ENCODE measurements at regions not wholly inside any gene's neighbourhood (a gene's known extent, or its start where the extent isn't known, plus 50 kb on each side); places are given as distances from the start of the nearest gene placed in this dataset.

DNA sequence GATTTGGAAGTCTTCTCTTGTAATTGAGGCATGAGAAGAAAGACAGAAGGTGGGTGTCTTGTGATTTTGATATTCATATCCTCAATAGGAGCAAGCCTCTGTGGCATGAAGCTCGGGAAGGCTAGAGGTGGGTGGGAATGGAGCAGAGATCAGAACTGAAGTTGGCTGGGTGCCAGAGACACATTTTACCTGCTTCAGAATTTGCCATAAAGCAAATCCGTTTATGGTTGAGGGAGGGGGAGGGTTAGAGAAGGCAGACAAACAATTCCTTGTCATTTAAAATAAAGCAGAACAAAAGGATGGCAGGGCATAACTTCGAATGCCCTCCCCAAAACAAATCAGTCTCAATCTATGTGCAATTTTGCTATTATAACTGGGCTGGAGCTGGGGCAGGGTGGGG lies 305.9 kb downstream of the KLF5 start:
- H3K4me1 ChIP-seq = no peaks in the 10 kb centered on the region
- no peaks in the 10 kb centered on the region for H3K9me3 ChIP-seq
- no peak for DNase-seq (ENCODE audit: low spot score in 2 of 2)
- WGBS, 2 donors = 52 to 53% methylated on average over 3 of the region's 3 CpGs
- TF ChIP-seq EP300 (IDR thresholded peaks at IDR 0.05) = no peak
- TF ChIP-seq, protein P1, sequence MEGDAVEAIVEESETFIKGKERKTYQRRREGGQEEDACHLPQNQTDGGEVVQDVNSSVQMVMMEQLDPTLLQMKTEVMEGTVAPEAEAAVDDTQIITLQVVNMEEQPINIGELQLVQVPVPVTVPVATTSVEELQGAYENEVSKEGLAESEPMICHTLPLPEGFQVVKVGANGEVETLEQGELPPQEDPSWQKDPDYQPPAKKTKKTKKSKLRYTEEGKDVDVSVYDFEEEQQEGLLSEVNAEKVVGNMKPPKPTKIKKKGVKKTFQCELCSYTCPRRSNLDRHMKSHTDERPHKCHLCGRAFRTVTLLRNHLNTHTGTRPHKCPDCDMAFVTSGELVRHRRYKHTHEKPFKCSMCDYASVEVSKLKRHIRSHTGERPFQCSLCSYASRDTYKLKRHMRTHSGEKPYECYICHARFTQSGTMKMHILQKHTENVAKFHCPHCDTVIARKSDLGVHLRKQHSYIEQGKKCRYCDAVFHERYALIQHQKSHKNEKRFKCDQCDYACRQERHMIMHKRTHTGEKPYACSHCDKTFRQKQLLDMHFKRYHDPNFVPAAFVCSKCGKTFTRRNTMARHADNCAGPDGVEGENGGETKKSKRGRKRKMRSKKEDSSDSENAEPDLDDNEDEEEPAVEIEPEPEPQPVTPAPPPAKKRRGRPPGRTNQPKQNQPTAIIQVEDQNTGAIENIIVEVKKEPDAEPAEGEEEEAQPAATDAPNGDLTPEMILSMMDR (IDR thresholded peaks at IDR 0.05) = no peak
- H3K4me3 ChIP-seq = no peak overlapping the region
- H3K36me3 ChIP-seq = no peaks in the 10 kb centered on the region
- H3K27me3 ChIP-seq = no peaks in the 10 kb centered on the region
- H3K27ac ChIP-seq = no peak overlapping the region

DNA sequence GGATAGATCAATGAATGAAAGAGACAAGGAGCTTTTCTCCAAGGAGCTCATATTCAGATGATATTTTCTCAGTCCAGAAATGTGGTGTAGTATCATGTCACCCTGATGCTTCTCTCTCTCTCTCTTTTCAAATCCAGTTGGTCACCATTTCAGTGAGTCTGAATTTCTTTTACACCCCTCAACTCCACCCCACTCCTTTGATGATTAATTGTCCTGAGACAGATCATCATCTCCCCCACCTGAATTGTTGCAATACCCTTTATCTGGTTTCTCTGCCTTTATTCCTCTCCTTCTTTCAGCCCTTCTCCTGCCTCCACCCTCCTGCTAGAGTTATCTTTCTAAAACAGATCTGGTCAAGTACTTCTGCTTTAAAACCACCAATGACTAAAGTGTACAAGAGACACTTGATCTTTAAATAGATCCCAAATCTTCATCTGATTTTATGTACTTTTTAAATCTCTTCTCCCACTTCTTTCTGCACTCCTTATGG lies 299.8 kb downstream of the KLF5 start:
- TF ChIP-seq, protein P1 (IDR thresholded peaks at IDR 0.05) = no peak
- no peak for TF ChIP-seq POLR2A (IDR thresholded peaks at IDR 0.05)
- TF ChIP-seq EP300 (IDR thresholded peaks at IDR 0.05) = no peak

DNA sequence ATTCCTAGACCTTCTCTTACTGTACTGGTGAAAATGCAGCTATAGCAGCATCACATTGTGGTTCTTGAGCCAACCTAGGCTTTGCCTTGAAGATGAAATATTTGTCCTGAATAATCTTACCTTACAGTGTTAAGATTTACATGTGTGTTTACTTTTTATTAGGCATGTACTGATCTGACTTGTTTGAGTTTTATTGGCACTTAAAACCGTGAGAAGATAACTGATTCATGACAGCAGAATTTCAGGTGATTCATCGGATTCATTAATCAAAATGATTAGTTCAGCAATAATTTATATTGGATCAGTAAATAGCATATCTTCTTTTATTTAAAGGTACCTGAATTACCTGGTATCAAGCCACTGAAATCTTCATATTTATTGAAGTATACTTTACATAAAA lies 296.3 kb downstream of the KLF5 start:
- TF ChIP-seq EP300 (IDR thresholded peaks at IDR 0.05) (no peak), POLR2A (IDR thresholded peaks at IDR 0.05) (no peak)
- TF ChIP-seq, protein P1 (IDR thresholded peaks at IDR 0.05) = no peak
- Histone ChIP-seq H3K4me3 (no peak overlapping the region), H3K9me3 (no peaks in the 10 kb centered on the region), H3K36me3 (no peaks in the 10 kb centered on the region), H3K4me1 (no peaks in the 10 kb centered on the region), H3K27ac (no peak overlapping the region), H3K27me3 (no peaks in the 10 kb centered on the region)
- DNase-seq (ENCODE audit: low spot score in 2 of 2) = no peak
- WGBS, 2 donors = 93 to 95% methylated on average over 2 of the region's 2 CpGs

More for the DNA sequence above, 299.8 kb downstream of the KLF5 start:
- DNase-seq (ENCODE audit: low spot score in 2 of 2) = no peak
- no peak overlapping the region for H3K4me3 ChIP-seq
- no peaks in the 10 kb centered on the region for H3K9me3 ChIP-seq
- no peaks in the 10 kb centered on the region for H3K4me1 ChIP-seq
- H3K36me3 ChIP-seq = no peaks in the 10 kb centered on the region
- no peak overlapping the region for H3K27ac ChIP-seq
- no peaks in the 10 kb centered on the region for H3K27me3 ChIP-seq

DNA sequence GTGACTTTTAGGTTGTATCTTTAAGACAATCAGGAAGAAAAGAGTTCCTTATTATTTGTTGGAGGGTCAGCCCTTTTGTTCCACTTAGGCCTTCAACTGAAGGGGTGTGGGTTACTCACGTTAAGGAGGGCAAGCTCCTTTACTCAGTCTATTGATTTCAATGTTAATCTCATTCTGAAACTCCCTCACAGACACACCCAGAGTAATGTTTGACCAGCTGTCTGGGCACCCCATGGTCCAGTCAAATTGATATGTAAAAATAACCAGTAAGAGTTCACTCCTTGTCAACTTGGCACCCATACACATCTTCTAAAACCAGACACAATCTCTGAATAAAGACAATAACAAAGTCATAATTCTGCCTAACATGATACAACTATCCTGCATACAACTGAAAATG lies 292.9 kb downstream of the KLF5 start:
- H3K27ac ChIP-seq = no peak overlapping the region
- no peak for DNase-seq (ENCODE audit: low spot score in 2 of 2)
- H3K27me3 ChIP-seq = no peaks in the 10 kb centered on the region
- H3K9me3 ChIP-seq = no peaks in the 10 kb centered on the region
- H3K4me1 ChIP-seq = no peaks in the 10 kb centered on the region
- WGBS, 2 donors = 32 to 34% methylated on average over 1 of the region's 1 CpG
- TF ChIP-seq, protein P1 (IDR thresholded peaks at IDR 0.05) = no peak
- no peak for TF ChIP-seq EP300 (IDR thresholded peaks at IDR 0.05)
- TF ChIP-seq POLR2A (IDR thresholded peaks at IDR 0.05) = no peak
- H3K36me3 ChIP-seq = no peaks in the 10 kb centered on the region
- no peak overlapping the region for H3K4me3 ChIP-seq

- no peak overlapping the region for H3K4me3 ChIP-seq
- no peak for TF ChIP-seq EP300 (IDR thresholded peaks at IDR 0.05)
- TF ChIP-seq, protein P1 (IDR thresholded peaks at IDR 0.05) = no peak
- TF ChIP-seq POLR2A (IDR thresholded peaks at IDR 0.05) = no peak
- no peaks in the 10 kb centered on the region for H3K9me3 ChIP-seq
- no peaks in the 10 kb centered on the region for H3K4me1 ChIP-seq
- 83 to 86% methylated on average over 2 of the region's 2 CpGs for WGBS, 2 donors
- no peak overlapping the region for H3K27ac ChIP-seq
- no peaks in the 10 kb centered on the region for H3K27me3 ChIP-seq
- DNase-seq (ENCODE audit: low spot score in 2 of 2) = no peak
- no peaks in the 10 kb centered on the region for H3K36me3 ChIP-seq
Measured at GRCh38 chr13:73341748-73342147, 282.9 kb downstream of the KLF5 start.
